ENCODE measurements at regions not wholly inside any gene's neighbourhood (a gene's known extent, or its start where the extent isn't known, plus 50 kb on each side); places are given as distances from the start of the nearest gene placed in this dataset.

- TF ChIP-seq EZH2 (IDR thresholded peaks at IDR 0.05; ENCODE audit: low read depth, unreplicated experiment) (no peak), CREB1 (CRISPR knock-in tag; IDR thresholded peaks at IDR 0.05; ENCODE audit: low read depth) (no peak), NANOG (IDR thresholded peaks at IDR 0.05; ENCODE audit: borderline replicate concordance) (no peak)
These were observed 364.7 kb upstream of the TGFBR2 start (continued) for GRCh38 chr3:30241721-30242120.

GRCh38 chr3:30245858-30246622, 360.4 kb upstream of the TGFBR2 start:
- peaks cover 29% of the 10 kb centered on the region; the same call in 2 of the 3 replicates for H3K4me1 Mint-ChIP-seq
- no peaks in the 10 kb centered on the region for H3F3A ChIP-seq (replicated peaks; ENCODE audit: low read depth)
- H3K4me1 ChIP-seq (ENCODE audit: insufficient read depth): peaks cover 8% of the 10 kb centered on the region; the same call in 1 of the 2 replicates
- H3K4me2 ChIP-seq: no peak overlapping the region
- no peak overlapping the region for H3K4me3 Mint-ChIP-seq
- no peak overlapping the region for H3K4me3 ChIP-seq
- no peaks in the 10 kb centered on the region for H3K36me3 Mint-ChIP-seq (ENCODE audit: low read depth)
- DNase-seq (ENCODE audit: low spot score) (peak; percentile 18), ATAC-seq (peak; percentile 67)
- H2AFZ ChIP-seq: peak overlapping the region; percentile 60
- H4K20me1 ChIP-seq (replicated peaks; ENCODE audit: insufficient read depth): no peaks in the 10 kb centered on the region
- H3K79me2 ChIP-seq (replicated peaks; ENCODE audit: insufficient read depth): no peaks in the 10 kb centered on the region
- H3K27ac ChIP-seq (ENCODE audit: low read depth): peak overlapping the region; percentile 62; the same call in 1 of the 2 replicates
- peaks cover 3% of the 10 kb centered on the region; the same call in 1 of the 3 replicates for H3K9me3 Mint-ChIP-seq
- peak overlapping the region; percentile 31; the same call in 1 of the 2 replicates for H3K27ac Mint-ChIP-seq
- no peaks in the 10 kb centered on the region for H3K36me3 ChIP-seq (ENCODE audit: insufficient read depth)
- no peaks in the 10 kb centered on the region for H3K27me3 Mint-ChIP-seq (ENCODE audit: insufficient read depth, low read depth, poor library complexity)
- H3K27me3 ChIP-seq (ENCODE audit: insufficient read depth): no peaks in the 10 kb centered on the region
- H3K9me2 ChIP-seq (ENCODE audit: insufficient read depth): 0 out of 2 replicates have a peak, but pooled peaks cover 5% of the 10 kb centered on the region
- TF ChIP-seq ZNF114 (CRISPR knock-in tag; IDR thresholded peaks at IDR 0.05) (no peak), ZNF331 (CRISPR knock-in tag; IDR thresholded peaks at IDR 0.05; ENCODE audit: low read depth) (no peak), POLR2AphosphoS5 (IDR thresholded peaks at IDR 0.05; ENCODE audit: low read depth) (no peak), CTCF (conservative IDR thresholded peaks at IDR 0.05; ENCODE audit: low read depth in 2 of 2) (no peak), ZNF462 (CRISPR knock-in tag; IDR thresholded peaks at IDR 0.05) (no peak), JUNB (IDR thresholded peaks at IDR 0.05; ENCODE audit: unreplicated experiment) (no peak), STAT1 (IDR thresholded peaks at IDR 0.05; ENCODE audit: unreplicated experiment) (no peak)

All from GM23338 (cell line).